GM08714 (cell line): ENCODE measurements at regions not wholly inside any gene's neighbourhood (a gene's known extent, or its start where the extent isn't known, plus 50 kb on each side); places are given as distances from the start of the nearest gene placed in this dataset.
"Not testable (repeated sequence)": the region's sequence is repeated elsewhere in the genome, so short reads cannot be mapped to it uniquely, and the experiment has no call there.

ENCODE experiments used
- H3K4me3 ChIP-seq: fragments of 200-500 bp; sonication (Bioruptor generic); 2 replicates; pipeline ENCODE4 v1.5.1; 2014; ENCODE audit warnings: mild to moderate bottlenecking, low read length, inconsistent platforms
- ZNF274 ChIP-seq: IDR thresholded peaks from 2 replicates; pipeline ENCODE4 v1.6.1; 2012; ENCODE audit warnings: mild to moderate bottlenecking, low read depth, low read length

DNA sequence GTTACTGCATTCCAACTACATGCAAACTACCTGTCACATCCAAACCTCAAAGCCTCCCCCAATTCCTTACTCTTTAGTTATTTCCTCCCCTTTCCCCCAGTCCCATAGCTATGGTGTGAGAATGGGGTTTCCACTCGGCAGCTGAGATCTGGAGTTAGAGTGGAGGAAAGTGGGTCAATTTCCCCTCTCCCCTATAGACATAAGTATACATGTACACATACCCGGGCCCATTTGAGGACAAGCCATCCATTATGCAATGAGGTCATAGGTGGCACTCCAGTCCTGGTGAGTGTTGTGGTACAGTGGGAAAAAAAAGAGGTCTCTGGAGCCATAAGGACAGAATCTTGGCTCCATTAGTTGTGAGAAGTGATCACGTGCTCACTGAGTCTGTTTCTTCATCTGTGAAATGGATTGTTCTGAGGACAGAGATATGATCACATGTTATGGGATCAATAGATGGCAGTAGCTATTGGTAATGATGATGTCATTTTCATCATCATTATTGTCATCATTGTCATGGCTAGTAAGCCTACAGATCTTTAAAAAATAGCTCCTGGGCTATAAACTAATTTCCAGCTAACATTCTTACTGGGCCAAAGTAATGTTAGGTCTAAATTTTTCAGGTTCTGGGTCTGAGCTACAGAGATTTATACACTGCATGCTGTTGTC is 119.0 kb downstream of the BCL2L11 start:
- no peak for TF ChIP-seq ZNF274
- no peak overlapping the region for H3K4me3 ChIP-seq

GRCh38 chr2:111243295-111243694 is 122.6 kb downstream of the BCL2L11 start:
- H3K4me3 ChIP-seq, result no peak overlapping the region
- TF ChIP-seq ZNF274, result no peak

DNA sequence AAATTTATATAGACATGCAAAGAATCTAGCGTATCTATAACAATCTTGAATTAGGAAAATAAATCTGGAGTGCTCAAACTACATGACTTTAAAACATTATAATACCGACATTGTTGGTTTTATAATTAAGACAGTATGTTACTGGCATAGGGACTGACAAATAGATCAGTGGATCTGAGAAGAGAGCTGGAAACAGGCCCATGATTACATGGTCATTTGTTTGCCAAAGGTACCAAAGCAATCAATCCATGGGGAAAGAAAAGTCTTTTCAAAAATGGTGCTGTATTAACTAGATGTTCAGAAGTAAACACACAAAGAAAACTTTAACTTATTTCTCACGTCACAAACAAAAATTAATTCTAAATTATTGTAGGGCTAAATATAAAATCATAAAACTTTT is 124.2 kb downstream of the BCL2L11 start:
- no peak for TF ChIP-seq ZNF274
- no peak overlapping the region for H3K4me3 ChIP-seq

GRCh38 chr2:111246620-111247061 is 125.9 kb downstream of the BCL2L11 start:
- H3K4me3 ChIP-seq, result no peak overlapping the region
- no peak for TF ChIP-seq ZNF274

DNA sequence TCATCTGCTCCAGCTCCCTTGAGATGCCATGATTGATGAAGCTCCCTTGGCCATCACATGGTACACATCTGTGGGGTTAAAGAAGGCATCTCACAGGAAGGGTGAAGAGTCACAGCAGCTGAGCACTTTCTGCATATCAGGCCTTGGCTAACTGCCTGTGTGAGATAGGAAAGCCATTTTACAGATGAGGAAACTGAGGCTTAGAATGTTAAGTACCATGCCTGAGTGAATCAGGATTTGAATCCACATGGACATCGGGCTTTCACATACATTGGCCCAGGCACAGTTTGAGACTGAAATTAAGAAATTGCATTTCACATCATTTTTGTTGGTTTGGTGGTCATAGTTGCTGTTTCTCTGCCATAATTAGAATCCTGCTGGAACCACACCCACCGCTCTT is 126.8 kb downstream of the BCL2L11 start:
- TF ChIP-seq ZNF274, result no peak
- H3K4me3 ChIP-seq, result no peak overlapping the region

DNA sequence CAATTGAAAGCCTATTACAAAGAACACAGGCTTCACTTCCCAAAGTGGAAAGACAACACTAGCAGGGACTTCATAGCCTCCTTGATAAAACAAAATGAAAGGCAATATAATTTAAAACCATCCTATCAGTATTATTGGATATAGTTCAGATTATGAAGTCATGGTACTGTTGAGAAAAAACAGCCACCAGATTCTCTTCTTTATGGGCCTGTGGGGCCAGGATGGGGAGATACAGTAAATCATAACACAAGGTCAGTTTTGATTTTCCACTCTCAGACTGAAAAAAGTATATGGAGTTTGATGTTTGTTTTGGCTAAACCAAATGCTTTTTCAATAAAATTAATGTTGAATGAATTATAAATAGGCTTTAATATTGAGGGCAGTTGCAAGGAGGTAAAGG is 129.1 kb downstream of the BCL2L11 start:
- no peak overlapping the region for H3K4me3 ChIP-seq
- TF ChIP-seq ZNF274, result no peak

- H3K4me3 ChIP-seq, result no peak overlapping the region
- no peak for TF ChIP-seq ZNF274
Measured at GRCh38 chr2:111250448-111251030, 129.8 kb downstream of the BCL2L11 start.

DNA sequence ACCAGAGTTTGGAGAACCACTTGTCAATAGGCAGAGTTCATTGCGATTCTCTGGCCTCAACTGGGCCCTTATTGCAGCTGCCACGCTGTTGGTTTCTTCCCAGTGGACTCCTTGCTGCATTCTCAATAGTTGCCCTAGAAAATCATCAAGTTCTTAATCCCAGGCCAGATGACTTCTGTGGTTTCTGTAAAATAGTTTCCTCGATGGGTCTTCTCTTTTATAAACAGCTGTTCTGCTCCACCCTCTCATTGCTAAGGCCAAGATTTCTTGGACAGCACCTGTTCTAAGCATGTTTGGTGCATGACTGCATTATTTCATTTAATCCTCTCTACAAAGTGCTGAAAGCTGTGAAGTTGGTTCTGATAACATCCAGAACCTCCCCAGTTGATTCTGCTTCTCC is 131.0 kb downstream of the BCL2L11 start:
- no peak for TF ChIP-seq ZNF274
- no peak overlapping the region for H3K4me3 ChIP-seq

DNA sequence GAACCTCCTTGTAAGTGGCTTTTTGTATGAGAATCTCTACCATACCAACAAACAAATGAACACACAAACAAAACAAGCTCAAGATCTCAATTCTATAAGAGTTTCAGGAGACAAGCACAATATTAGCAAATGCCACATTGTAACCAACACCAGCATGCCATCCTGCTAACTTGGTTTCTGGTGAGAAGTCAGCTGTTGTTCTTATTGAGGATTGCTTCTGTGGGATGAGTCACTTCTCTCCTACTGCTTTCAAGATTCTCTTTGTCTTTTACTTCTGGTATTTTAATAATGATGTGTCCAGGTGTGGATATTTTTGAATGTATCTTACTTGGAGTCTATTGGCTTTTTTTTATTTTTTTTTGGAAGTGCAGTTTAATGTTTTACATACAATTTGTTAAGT is 131.7 kb downstream of the BCL2L11 start:
- H3K4me3 ChIP-seq, result no peak overlapping the region
- TF ChIP-seq ZNF274, result no peak

DNA sequence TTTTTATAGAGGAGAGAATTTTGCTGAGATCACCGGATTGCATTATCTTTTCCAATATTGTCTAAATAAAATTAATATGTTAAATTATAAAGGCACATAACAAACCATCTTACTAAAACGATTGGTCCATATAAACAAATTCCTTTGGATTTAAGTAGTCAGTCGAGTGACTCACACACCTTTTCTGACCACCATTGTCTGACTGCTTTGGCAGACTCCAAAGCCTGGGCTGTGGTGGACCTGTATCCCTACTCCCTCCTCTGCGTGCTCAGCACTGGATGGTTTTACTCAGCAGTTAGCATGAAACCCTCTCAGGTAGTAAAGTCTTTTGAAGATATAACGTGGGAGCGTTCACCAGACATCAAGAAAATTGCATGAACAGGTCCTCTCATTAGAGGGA is 134.2 kb downstream of the BCL2L11 start:
- H3K4me3 ChIP-seq, result not testable (repeated sequence)

GRCh38 chr2:111256628-111257027 is 135.9 kb downstream of the BCL2L11 start:
- H3K4me3 ChIP-seq, result not testable (repeated sequence)

DNA sequence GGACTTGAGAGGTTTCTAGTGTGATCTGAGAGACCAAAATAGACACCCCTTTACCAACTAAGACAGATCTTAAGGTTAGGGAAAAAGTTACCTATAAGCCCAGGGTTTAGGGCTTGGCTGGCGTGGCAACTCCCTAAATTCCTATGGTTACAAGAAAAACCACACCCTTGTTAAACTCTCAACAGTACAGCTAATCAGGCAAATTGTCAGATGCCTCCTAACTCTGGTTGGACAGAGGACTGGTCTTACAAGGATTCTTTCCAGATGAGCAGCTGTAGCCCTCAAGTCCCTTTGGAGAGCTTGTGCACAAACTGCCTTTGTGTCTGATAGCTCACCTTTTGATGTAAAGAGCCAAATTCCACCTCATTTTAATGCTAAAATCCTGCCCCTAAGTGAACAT is 136.9 kb downstream of the BCL2L11 start:
- not testable (repeated sequence) for H3K4me3 ChIP-seq

- not testable (repeated sequence) for H3K4me3 ChIP-seq
Measured at GRCh38 chr2:111258318-111258717, 137.6 kb downstream of the BCL2L11 start.

GRCh38 chr2:111262627-111263379 is 142.1 kb downstream of the BCL2L11 start:
- not testable (repeated sequence) for H3K4me3 ChIP-seq

- not testable (repeated sequence) for H3K4me3 ChIP-seq
Measured at GRCh38 chr2:111263380-111264017, 142.8 kb downstream of the BCL2L11 start.

DNA sequence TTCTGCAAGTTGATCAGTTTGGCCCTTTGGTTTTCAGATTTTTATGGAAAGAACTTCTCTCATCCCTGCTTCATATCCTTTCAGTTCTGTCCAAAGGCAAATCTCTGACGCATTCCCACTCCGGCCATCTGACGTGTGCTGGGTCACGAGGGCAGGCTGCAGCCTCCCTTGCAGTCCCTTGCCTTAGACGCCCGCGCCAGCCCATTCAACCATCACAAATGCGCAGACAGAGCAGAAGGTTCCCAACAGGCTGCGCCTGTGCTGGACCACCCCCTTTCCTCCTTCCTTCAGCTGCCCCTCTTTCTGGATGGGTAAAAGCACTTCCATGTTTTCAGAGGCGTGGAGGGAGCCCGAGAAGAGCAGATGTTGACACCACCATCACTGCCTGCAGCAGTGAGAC is 144.2 kb downstream of the BCL2L11 start:
- not testable (repeated sequence) for H3K4me3 ChIP-seq

DNA sequence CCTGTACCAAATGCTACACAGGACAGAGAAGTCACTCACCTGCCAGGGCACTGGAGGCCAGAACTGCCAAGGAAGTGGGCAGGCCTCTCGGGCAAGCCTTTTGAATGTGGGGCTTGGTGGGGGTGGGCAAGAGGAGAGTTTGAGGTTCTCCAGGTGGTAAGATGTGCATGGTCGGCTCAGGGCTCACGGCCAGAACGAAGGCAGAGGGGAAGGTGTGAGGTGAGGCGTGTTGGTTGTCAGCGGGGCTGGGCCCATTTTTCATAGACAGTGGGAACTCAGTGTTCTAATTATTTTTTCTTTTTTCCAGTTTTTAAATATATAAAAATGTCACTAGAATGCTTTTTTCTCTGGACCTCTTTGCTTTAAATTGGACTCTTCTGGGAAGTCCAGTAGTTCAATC is 145.8 kb downstream of the BCL2L11 start:
- H3K4me3 ChIP-seq, result not testable (repeated sequence)

DNA sequence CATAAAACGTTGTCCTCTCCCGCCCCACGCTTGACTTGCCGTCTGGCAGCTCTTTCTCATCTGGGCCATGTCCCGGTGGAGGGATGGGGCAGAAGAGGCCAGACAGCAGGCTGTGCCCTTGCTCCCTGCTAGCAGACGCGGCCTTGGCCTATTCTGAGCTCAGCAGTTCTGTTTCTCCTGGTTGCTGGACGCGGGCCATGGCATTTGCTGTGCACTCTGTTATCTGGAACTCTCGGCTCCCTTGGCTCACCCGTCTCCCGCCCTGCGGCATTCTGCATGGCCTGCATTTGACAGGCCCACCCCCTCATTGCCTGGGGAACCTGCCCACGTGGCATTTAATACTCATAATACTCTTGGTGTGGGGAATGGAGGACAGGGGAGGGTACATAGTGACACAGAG is 146.3 kb downstream of the BCL2L11 start:
- not testable (repeated sequence) for H3K4me3 ChIP-seq

GRCh38 chr2:111269761-111270323 is 149.1 kb downstream of the BCL2L11 start:
- not testable (repeated sequence) for H3K4me3 ChIP-seq

- not testable (repeated sequence) for H3K4me3 ChIP-seq
Measured at GRCh38 chr2:111270569-111270968, 149.9 kb downstream of the BCL2L11 start.

DNA sequence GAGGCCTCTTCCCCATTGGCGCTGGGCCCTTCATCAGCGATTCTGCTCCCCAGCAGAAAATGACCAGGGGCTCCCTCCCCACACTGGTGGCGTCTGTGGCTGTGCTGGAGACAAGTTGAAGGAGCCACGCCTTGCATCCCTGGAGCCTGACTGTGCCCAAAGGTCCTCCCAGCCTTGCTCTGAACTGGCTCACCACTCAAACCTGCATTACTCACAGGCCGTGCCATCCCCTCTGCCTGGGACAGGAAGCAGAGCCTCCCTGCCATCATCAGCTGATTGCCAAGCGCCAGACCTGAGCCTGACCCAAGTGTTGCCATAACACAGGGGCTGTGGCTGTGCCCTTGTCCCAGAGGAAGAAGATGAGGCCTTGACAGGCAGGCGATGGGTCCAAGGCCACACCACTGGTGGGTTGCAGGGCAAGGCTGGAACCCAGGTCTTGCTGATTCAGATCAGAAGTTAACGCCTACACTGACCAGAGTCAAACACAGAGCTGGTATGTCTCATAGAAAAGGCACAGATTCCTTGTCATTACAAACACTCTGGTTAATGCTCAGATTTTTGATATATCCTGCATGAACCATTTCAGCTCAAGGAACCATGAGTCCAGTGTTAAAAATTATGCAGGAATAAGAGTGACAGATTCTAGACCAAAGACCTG is 151.1 kb downstream of the BCL2L11 start:
- not testable (repeated sequence) for H3K4me3 ChIP-seq
